Common myeloid progenitor, CD34-positive (primary cell): ENCODE measurements at regions not wholly inside any gene's neighbourhood (a gene's known extent, or its start where the extent isn't known, plus 50 kb on each side); places are given as distances from the start of the nearest gene placed in this dataset.

ENCODE experiments used
- CTCF ChIA-PET: fragments of 350-600 bp; sonication (Branson Sonifier 250); formaldehyde crosslinking; loops from one replicate; lab custom pipeline; 2021; ENCODE audit warnings: antibody characterized with exemption; lab: Charles Lee
- POLR2A ChIA-PET: fragments of 350-600 bp; sonication (Branson Sonifier 250); formaldehyde crosslinking; loops from one replicate; lab custom pipeline; 2021; ENCODE audit warnings: antibody characterized with exemption; lab: Charles Lee
- DNase-seq, 3 donors: peaks; one replicate each; pipeline versions ENCODE4 v3.0.0 to v3.0.0-alpha.2; 2013
- H3K27ac ChIP-seq, 2 experiments: 1 replicate in 1 of 2; 2 replicates in 1 of 2; pipeline ENCODE4 v1.7.0; 2013; ENCODE audit warnings: inconsistent platforms in 2 of 2, low read length in 2 of 2, mild to moderate bottlenecking in 2 of 2, low read depth in 1 of 2, moderate library complexity in 1 of 2; ENCODE audit not compliant: severe bottlenecking in 2 of 2, insufficient read depth in 1 of 2, poor library complexity in 1 of 2
- H3K27me3 ChIP-seq, 5 experiments: replicated peaks in 2 of 5; 1 replicate in 3 of 5; 2 replicates in 2 of 5; pipeline versions ENCODE4 v1.6.1 to v1.7.0; 2013; ENCODE audit warnings: low read length in 4 of 5, mild to moderate bottlenecking in 2 of 5, moderate library complexity in 2 of 5, inconsistent platforms in 1 of 5; ENCODE audit not compliant: insufficient read depth in 5 of 5, control insufficient read depth in 4 of 5
- H3K36me3 ChIP-seq, 4 experiments: 1 replicate in 2 of 4; 2 replicates in 2 of 4; pipeline versions ENCODE4 v1.6.1 to v1.7.0; 2013; ENCODE audit warnings: low read length in 3 of 4, control low read depth in 1 of 4, mild to moderate bottlenecking in 1 of 4; ENCODE audit not compliant: control insufficient read depth in 4 of 4, insufficient read depth in 4 of 4
- H3K4me1 ChIP-seq, 4 experiments: 1 replicate in 3 of 4; 2 replicates in 1 of 4; pipeline versions ENCODE4 v1.6.1 to v1.7.1; 2013; ENCODE audit warnings: low read length in 3 of 4, mild to moderate bottlenecking in 3 of 4, control low read depth in 1 of 4, inconsistent platforms in 1 of 4, moderate library complexity in 1 of 4; ENCODE audit not compliant: control insufficient read depth in 4 of 4, insufficient read depth in 4 of 4; ENCODE audit errors: control extremely low read depth in 1 of 4
- H3K4me3 ChIP-seq, 7 experiments: 1 replicate in 4 of 7; 2 replicates in 3 of 7; pipeline versions ENCODE4 v1.5.1 to v1.7.0; 2013; ENCODE audit warnings: mild to moderate bottlenecking in 7 of 7, low read length in 6 of 7, moderate library complexity in 6 of 7, inconsistent platforms in 2 of 7, low read depth in 2 of 7, control low read depth in 1 of 7; ENCODE audit not compliant: insufficient read depth in 4 of 7, control insufficient read depth in 1 of 7; ENCODE audit errors: extremely low read depth in 1 of 7
- H3K9me3 ChIP-seq, 5 experiments: 1 replicate in 4 of 5; 2 replicates in 1 of 5; pipeline versions ENCODE4 v1.6.1 to v1.7.1; 2013; ENCODE audit warnings: low read length in 4 of 5, mild to moderate bottlenecking in 2 of 5, inconsistent platforms in 1 of 5, low read depth in 1 of 5, moderate library complexity in 1 of 5; ENCODE audit not compliant: control insufficient read depth in 4 of 5, insufficient read depth in 2 of 5; ENCODE audit errors: control extremely low read depth in 1 of 5
- WGBS: methylation state at CpG from one replicate; pipeline ENCODE4 v1.1.5; 2013; ENCODE audit not compliant: insufficient coverage; 5-methylcytosine and 5-hydroxymethylcytosine counted together

DNA sequence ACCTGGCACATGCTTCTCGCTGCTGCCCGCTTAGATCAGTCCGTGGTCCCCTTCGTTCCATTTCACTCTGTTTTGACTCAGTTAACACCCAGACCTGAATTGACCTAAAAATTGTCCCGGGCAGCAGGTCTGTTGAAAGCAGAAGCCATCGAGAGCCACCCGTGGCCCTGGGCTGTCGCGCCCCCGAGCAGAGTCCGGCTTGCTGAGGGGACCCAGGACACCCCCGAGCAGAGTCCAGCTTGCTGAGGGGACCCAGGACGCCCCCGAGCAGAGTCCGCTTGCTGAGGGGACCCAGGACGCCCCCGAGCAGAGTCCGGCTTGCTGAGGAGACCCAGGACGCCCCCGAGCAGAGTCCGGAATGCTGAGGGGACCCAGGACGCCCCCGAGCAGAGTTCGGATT, 50.2 kb upstream of the GALNT9 start:
- Histone ChIP-seq H3K36me3 (no peaks in the 10 kb centered on the region), H3K27me3 (peaks cover 6 to 69% (median 17%) of the 10 kb centered on the region in 5 experiments), H3K4me3 (no peak overlapping the region), H3K4me1 (no peaks in the 10 kb centered on the region), H3K9me3 (no peaks in the 10 kb centered on the region), H3K27ac (no peak overlapping the region)
- ChIA-PET CTCF (no interaction called here), POLR2A (interaction anchor here (0.7 kb wide), 1 partner anchor 82 kb away, joined by 8 read pairs; no protein-coding TSS in a partner anchor)
- 90% methylated on average over 22 of the region's 24 CpGs for WGBS
- no peak for DNase-seq
